PC-3 (cell line): ENCODE measurements at regions not wholly inside any gene's neighbourhood (a gene's known extent, or its start where the extent isn't known, plus 50 kb on each side); places are given as distances from the start of the nearest gene placed in this dataset.

Source experiments
- ATAC-seq: fragments of 200-7000 bp; cut with Tn5 transposase; 2 replicates; pipeline ENCODE4 v1.9.1; 2020; ENCODE audit warnings: mild to moderate bottlenecking, moderate library complexity
- BruUV-seq: library from RNA; stranded (reverse); fragments of 400-500 nt; replicated peaks from 2 replicates; lab custom pipeline; 2021; lab: Mats Ljungman, UMichigan
- CTCF ChIA-PET: fragments of 300-600 bp; sonication (Branson Sonifier 250); formaldehyde crosslinking; loops from one replicate; lab custom pipeline; 2022; ENCODE audit warnings: antibody characterized with exemption; lab: Charles Lee
- POLR2A ChIA-PET: fragments of 300-600 bp; sonication (Branson Sonifier 250); formaldehyde crosslinking; loops from one replicate; lab custom pipeline; 2022; ENCODE audit warnings: antibody characterized with exemption; ENCODE audit not compliant: unreplicated experiment; lab: Charles Lee
- DNase-seq: peaks from one replicate; pipeline ENCODE4 v3.0.0-alpha.2; 2015
- H2AFZ ChIP-seq: fragments of 300-600 bp; sonication (generic); 2 replicates; pipeline ENCODE4 v1.6.0; 2016; ENCODE audit warnings: antibody characterized with exemption, low read length
- H3F3A ChIP-seq: fragments of 300-600 bp; sonication (generic); one replicate; pipeline ENCODE4 v1.6.0; 2017; ENCODE audit warnings: antibody characterized with exemption, low read length, control low read depth, mild to moderate bottlenecking; ENCODE audit not compliant: unreplicated experiment
- H3K27ac ChIP-seq: fragments of 300-600 bp; sonication (generic); 2 replicates; pipeline ENCODE4 v1.5.1; 2016; ENCODE audit warnings: mild to moderate bottlenecking, low read length
- H3K27me3 ChIP-seq: fragments of 300-600 bp; sonication (generic); 2 replicates; pipeline ENCODE4 v1.6.1; 2016; ENCODE audit warnings: low read length, mixed read lengths
- H3K36me3 ChIP-seq: fragments of 300-600 bp; sonication (generic); 2 replicates; pipeline ENCODE4 v1.6.1; 2016; ENCODE audit warnings: low read depth, mixed run types, low read length, mixed read lengths
- H3K4me1 ChIP-seq: fragments of 300-600 bp; sonication (generic); 2 replicates; pipeline ENCODE4 v1.5.1; 2016; ENCODE audit warnings: low read length; ENCODE audit not compliant: insufficient read depth
- H3K4me2 ChIP-seq: fragments of 300-600 bp; sonication (generic); 2 replicates; pipeline ENCODE4 v1.6.0; 2016; ENCODE audit warnings: low read length
- H3K4me3 ChIP-seq: fragments of 300-600 bp; sonication (generic); 2 replicates; pipeline ENCODE4 v1.5.1; 2016; ENCODE audit warnings: mild to moderate bottlenecking, low read length, mixed read lengths
- H3K79me2 ChIP-seq: fragments of 300-600 bp; sonication (generic); 2 replicates; pipeline ENCODE4 v1.6.1; 2017; ENCODE audit warnings: low read length, mixed read lengths
- H3K9ac ChIP-seq: fragments of 300-600 bp; sonication (generic); 2 replicates; pipeline ENCODE4 v1.6.0; 2016; ENCODE audit warnings: mild to moderate bottlenecking, low read length
- H3K9me2 ChIP-seq: fragments of 300-600 bp; sonication (generic); replicated peaks from 2 replicates; pipeline ENCODE4 v1.6.1; 2016; ENCODE audit warnings: mixed run types, low read length, mixed read lengths
- H3K9me3 ChIP-seq: fragments of 300-600 bp; sonication (generic); 2 replicates; pipeline ENCODE4 v1.6.1; 2016; ENCODE audit warnings: low read length, mixed read lengths
- H4K20me1 ChIP-seq: fragments of 300-600 bp; sonication (generic); 2 replicates; pipeline ENCODE4 v1.6.1; 2016; ENCODE audit warnings: low read length, mixed read lengths
- EZH2 ChIP-seq: fragments of 300-600 bp; sonication (generic); IDR thresholded peaks from one replicate; pipeline ENCODE4 v1.6.1; 2017; ENCODE audit warnings: antibody characterized with exemption, mild to moderate bottlenecking, low read length; ENCODE audit not compliant: unreplicated experiment
- EZH2phosphoT487 ChIP-seq: fragments of 300-600 bp; sonication (generic); IDR thresholded peaks from 2 replicates; pipeline ENCODE4 v1.6.1; 2018; ENCODE audit warnings: mild to moderate bottlenecking, antibody characterized with exemption, low read length, borderline replicate concordance
- intact Hi-C: fragments of 100-400 bp; cut with micrococcal nuclease; formaldehyde crosslinking; loops from 2 replicates; pipeline ENCODE4 v1.9.0; 2023
- TF ChIP-seq, protein P1 (sequence below): fragments of 300-600 bp; sonication (generic); conservative IDR thresholded peaks from 2 replicates; pipeline ENCODE4 v1.5.1; 2017; ENCODE audit warnings: antibody characterized with exemption, low read depth, mild to moderate bottlenecking, low read length

DNA sequence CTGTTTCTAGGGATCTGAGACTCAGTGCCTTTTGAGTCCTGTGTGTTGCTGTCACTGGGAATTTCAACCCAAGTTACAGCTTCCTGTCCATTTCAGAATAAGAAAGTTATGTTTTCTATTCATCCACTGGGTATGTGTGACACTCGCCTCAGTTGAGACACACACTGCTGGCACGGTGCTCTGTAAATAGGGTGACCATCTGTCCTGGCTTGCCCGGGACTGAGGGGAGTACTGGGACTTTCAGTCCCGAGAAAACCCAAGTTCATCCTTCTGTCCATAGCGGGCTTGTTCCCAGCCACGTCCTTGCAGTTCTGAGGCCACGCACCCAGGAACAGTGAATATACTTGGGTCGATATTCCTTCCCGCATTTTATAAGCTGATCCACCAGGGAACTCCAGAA is 56.3 kb upstream of the DISP3 start:
- Histone ChIP-seq H3K36me3 (no peaks in the 10 kb centered on the region), H3K9me3 (no peaks in the 10 kb centered on the region), H3K79me2 (no peaks in the 10 kb centered on the region), H3F3A (no peaks in the 10 kb centered on the region), H3K27ac (no peak overlapping the region), H3K4me1 (no peaks in the 10 kb centered on the region), H3K27me3 (peaks cover 34% of the 10 kb centered on the region), H3K4me2 (no peak overlapping the region), H3K9ac (no peak overlapping the region), H3K9me2 (no peaks in the 10 kb centered on the region), H2AFZ (no peak overlapping the region), H4K20me1 (no peaks in the 10 kb centered on the region), H3K4me3 (no peak overlapping the region)
- DNase-seq (no peak), ATAC-seq (no peak)
- no TSS peak for BruUV-seq
- CTCF ChIA-PET, result no interaction called here
- no peak for TF ChIP-seq EZH2phosphoT487
- TF ChIP-seq, protein P1, sequence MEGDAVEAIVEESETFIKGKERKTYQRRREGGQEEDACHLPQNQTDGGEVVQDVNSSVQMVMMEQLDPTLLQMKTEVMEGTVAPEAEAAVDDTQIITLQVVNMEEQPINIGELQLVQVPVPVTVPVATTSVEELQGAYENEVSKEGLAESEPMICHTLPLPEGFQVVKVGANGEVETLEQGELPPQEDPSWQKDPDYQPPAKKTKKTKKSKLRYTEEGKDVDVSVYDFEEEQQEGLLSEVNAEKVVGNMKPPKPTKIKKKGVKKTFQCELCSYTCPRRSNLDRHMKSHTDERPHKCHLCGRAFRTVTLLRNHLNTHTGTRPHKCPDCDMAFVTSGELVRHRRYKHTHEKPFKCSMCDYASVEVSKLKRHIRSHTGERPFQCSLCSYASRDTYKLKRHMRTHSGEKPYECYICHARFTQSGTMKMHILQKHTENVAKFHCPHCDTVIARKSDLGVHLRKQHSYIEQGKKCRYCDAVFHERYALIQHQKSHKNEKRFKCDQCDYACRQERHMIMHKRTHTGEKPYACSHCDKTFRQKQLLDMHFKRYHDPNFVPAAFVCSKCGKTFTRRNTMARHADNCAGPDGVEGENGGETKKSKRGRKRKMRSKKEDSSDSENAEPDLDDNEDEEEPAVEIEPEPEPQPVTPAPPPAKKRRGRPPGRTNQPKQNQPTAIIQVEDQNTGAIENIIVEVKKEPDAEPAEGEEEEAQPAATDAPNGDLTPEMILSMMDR, result no peak
- TF ChIP-seq EZH2, result no peak
- POLR2A ChIA-PET, result no interaction called here
- intact Hi-C loops, result no loop called here

DNA sequence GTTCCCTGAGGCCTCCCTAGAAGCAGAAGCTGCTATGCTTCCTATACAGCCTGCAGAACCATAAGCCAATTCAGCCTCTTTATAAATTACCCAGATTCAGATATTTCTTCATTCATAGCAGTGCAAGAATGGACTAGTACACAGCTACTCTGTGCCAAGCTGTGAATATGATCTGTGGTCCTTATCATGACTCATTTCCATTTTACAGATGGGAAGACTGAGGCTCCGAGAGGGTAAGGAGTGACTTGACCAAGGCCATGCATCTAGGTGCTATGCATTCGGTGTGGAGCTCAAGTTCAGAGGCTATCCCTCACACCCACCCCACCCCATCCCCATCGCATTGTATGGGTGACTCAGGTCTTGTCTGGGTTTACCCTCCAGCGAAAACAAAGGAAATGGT is 52.3 kb upstream of the DISP3 start:
- Histone ChIP-seq H3K27ac (no peak overlapping the region), H3K9me2 (no peaks in the 10 kb centered on the region), H4K20me1 (no peaks in the 10 kb centered on the region), H3K4me1 (no peaks in the 10 kb centered on the region), H3K9me3 (no peaks in the 10 kb centered on the region), H3K4me2 (no peak overlapping the region), H3F3A (no peaks in the 10 kb centered on the region), H3K9ac (no peak overlapping the region), H3K79me2 (no peaks in the 10 kb centered on the region), H3K27me3 (peaks cover 32% of the 10 kb centered on the region), H3K36me3 (no peaks in the 10 kb centered on the region), H3K4me3 (no peak overlapping the region), H2AFZ (no peak overlapping the region)
- CTCF ChIA-PET, result no interaction called here
- POLR2A ChIA-PET, result no interaction called here
- no peak for TF ChIP-seq EZH2phosphoT487
- TF ChIP-seq, protein P1, result no peak
- no peak for TF ChIP-seq EZH2
- DNase-seq (no peak), ATAC-seq (no peak)
- intact Hi-C loops, result no loop called here
- no TSS peak for BruUV-seq

DNA sequence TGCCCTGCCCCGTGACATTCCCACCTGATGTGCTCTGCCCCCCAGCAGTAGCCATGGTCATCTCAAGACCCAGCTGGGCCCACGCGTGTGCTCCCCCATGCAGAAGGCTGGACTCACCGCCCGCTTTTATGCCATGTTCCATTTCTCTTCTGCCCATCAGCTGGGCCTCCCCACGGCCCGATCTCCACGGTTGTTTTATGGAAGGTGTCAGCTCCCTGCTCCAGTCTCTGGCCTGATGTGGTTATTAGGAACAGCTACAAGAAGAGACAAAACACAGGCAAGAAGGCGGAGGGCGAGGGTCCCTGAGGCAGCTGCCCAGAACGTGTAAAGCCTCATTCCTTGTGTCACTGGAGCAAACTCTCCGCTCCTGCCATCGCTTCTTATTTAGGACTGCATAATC is 50.2 kb upstream of the DISP3 start:
- intact Hi-C loops, result no loop called here
- no peaks in the 10 kb centered on the region for H3K4me1 ChIP-seq
- H3K9me3 ChIP-seq, result no peaks in the 10 kb centered on the region
- H2AFZ ChIP-seq, result no peak overlapping the region
- H3K36me3 ChIP-seq, result no peaks in the 10 kb centered on the region
- H3K9me2 ChIP-seq, result no peaks in the 10 kb centered on the region
- POLR2A ChIA-PET, result interaction anchor here (0.6 kb wide), 1 partner anchor 543 kb away, joined by 35 read pairs; no protein-coding TSS in a partner anchor
- BruUV-seq, result no TSS peak
- no peaks in the 10 kb centered on the region for H4K20me1 ChIP-seq
- H3K4me2 ChIP-seq, result no peak overlapping the region
- H3F3A ChIP-seq, result no peaks in the 10 kb centered on the region
- no peaks in the 10 kb centered on the region for H3K79me2 ChIP-seq
- H3K27me3 ChIP-seq, result peaks cover 21% of the 10 kb centered on the region
- ATAC-seq (no peak), DNase-seq (no peak)
- CTCF ChIA-PET, result no interaction called here
- H3K4me3 ChIP-seq, result no peak overlapping the region
- no peak overlapping the region for H3K27ac ChIP-seq
- TF ChIP-seq, protein P1, result no peak
- TF ChIP-seq EZH2 (no peak), EZH2phosphoT487 (no peak)
- no peak overlapping the region for H3K9ac ChIP-seq
